ENCODE measurements at regions not wholly inside any gene's neighbourhood (a gene's known extent, or its start where the extent isn't known, plus 50 kb on each side); places are given as distances from the start of the nearest gene placed in this dataset.
"Not testable (repeated sequence)": the region's sequence is repeated elsewhere in the genome, so short reads cannot be mapped to it uniquely, and the experiment has no call there.

DNA sequence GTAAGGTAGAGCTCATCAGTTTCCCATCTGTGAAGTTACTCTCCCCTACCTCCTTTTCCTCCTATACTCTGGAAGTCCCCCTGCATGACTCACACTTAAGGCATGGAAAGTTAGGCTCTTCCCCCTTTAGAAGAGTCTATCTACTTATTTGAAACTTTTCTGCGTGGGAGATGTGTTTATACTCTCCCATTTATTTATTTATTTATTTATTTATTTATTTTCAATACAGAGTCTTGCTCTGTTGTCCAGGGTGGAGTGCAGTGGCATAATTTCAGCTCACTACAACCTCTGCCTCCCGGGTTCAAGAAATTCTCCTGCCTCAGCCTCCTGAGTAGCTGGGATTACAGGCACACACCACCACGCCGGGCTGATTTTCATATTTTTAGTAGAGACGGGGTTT is 107.5 kb upstream of the JCAD start:
- Histone ChIP-seq H3K79me2 (ENCODE audit: control insufficient read depth, insufficient read depth, low read length, poor library complexity) (no peaks in the 10 kb centered on the region), H2AK5ac (ENCODE audit: low read length) (no peak overlapping the region), H3K4ac (ENCODE audit: low read depth, low read length) (no peak overlapping the region), H3K4me1 (ENCODE audit: control insufficient read depth in 1 of 2, insufficient read depth in 2 of 2, low read length in 2 of 2) (peaks cover 0 to 7% of the 10 kb centered on the region in 2 experiments), H3K4me2 (ENCODE audit: low read length) (no peak overlapping the region), H2BK120ac (ENCODE audit: insufficient read depth, low read length, poor library complexity) (no peak overlapping the region), H4K91ac (ENCODE audit: low read depth, low read length) (no peak overlapping the region), H3K79me1 (ENCODE audit: low read length) (no peaks in the 10 kb centered on the region), H2BK5ac (ENCODE audit: low read depth, low read length, poor library complexity) (no peak overlapping the region), H4K8ac (ENCODE audit: low read depth, low read length) (no peak overlapping the region), H4K12ac (ENCODE audit: low read depth, low read length) (no peak overlapping the region), H3K14ac (ENCODE audit: low read length) (no peak overlapping the region), H3K9ac (ENCODE audit: low read length) (no peak overlapping the region), H3K27ac (ENCODE audit: low read depth, low read length) (no peak overlapping the region), H3K27me3 (ENCODE audit: insufficient read depth, low read length) (no peaks in the 10 kb centered on the region), H3K4me3 (ENCODE audit: low read depth, low read length) (no peak overlapping the region), H2BK12ac (ENCODE audit: low read length) (no peak overlapping the region), H3K9me3 (ENCODE audit: insufficient read depth, low read depth, low read length) (no peaks in the 10 kb centered on the region), H3K23ac (ENCODE audit: low read length) (no peak overlapping the region), H2AFZ (ENCODE audit: insufficient read depth, low read length, poor library complexity) (no peak overlapping the region), H3K36me3 (ENCODE audit: control insufficient read depth in 1 of 2, insufficient read depth in 2 of 2, low read length in 2 of 2) (no peaks in the 10 kb centered on the region), H3K18ac (ENCODE audit: low read length) (no peak overlapping the region)
- no peak for DNase-seq
- no CpG with 5 or more reads among the region's 5 CpGs for WGBS (ENCODE audit: extremely low coverage, insufficient coverage, insufficient read length)

DNA sequence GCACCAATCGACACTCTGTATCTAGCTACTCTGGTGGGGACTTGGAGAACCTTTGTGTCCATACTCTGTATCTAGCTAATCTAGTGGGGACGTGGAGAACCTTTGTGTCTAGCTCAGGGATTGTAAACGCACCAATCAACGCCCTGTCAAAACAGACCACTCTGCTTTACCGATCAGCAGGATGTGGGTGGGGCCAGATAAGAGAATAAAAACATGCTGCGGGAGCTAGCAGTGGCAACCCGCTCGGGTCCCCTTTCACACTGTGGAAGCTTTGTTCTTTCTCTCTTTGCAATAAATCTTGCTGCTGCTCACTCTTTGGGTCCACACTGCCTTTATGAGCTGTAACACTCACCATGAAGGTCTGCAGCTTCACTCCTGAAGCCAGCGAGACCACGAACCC is 104.0 kb upstream of the JCAD start:
- not testable (repeated sequence) for H3K9me3 ChIP-seq (ENCODE audit: insufficient read depth, low read depth, low read length); H2AK5ac ChIP-seq (ENCODE audit: low read length); H2BK12ac ChIP-seq (ENCODE audit: low read length); H2BK5ac ChIP-seq (ENCODE audit: low read depth, low read length, poor library complexity); H3K18ac ChIP-seq (ENCODE audit: low read length); H3K79me2 ChIP-seq (ENCODE audit: control insufficient read depth, insufficient read depth, low read length, poor library complexity); H3K4ac ChIP-seq (ENCODE audit: low read depth, low read length); H3K27me3 ChIP-seq (ENCODE audit: insufficient read depth, low read length); H3K4me2 ChIP-seq (ENCODE audit: low read length); H4K8ac ChIP-seq (ENCODE audit: low read depth, low read length); H3K36me3 ChIP-seq (ENCODE audit: control insufficient read depth in 1 of 2, insufficient read depth in 2 of 2, low read length in 2 of 2); H4K91ac ChIP-seq (ENCODE audit: low read depth, low read length); H2AFZ ChIP-seq (ENCODE audit: insufficient read depth, low read length, poor library complexity); H3K9ac ChIP-seq (ENCODE audit: low read length); H4K12ac ChIP-seq (ENCODE audit: low read depth, low read length); H3K23ac ChIP-seq (ENCODE audit: low read length); H3K27ac ChIP-seq (ENCODE audit: low read depth, low read length); H2BK120ac ChIP-seq (ENCODE audit: insufficient read depth, low read length, poor library complexity); DNase-seq; H3K79me1 ChIP-seq (ENCODE audit: low read length); H3K4me1 ChIP-seq (ENCODE audit: control insufficient read depth in 1 of 2, insufficient read depth in 2 of 2, low read length in 2 of 2); H3K14ac ChIP-seq (ENCODE audit: low read length); H3K4me3 ChIP-seq (ENCODE audit: low read depth, low read length)
- WGBS (ENCODE audit: extremely low coverage, insufficient coverage, insufficient read length), result no CpG with 5 or more reads among the region's 10 CpGs

DNA sequence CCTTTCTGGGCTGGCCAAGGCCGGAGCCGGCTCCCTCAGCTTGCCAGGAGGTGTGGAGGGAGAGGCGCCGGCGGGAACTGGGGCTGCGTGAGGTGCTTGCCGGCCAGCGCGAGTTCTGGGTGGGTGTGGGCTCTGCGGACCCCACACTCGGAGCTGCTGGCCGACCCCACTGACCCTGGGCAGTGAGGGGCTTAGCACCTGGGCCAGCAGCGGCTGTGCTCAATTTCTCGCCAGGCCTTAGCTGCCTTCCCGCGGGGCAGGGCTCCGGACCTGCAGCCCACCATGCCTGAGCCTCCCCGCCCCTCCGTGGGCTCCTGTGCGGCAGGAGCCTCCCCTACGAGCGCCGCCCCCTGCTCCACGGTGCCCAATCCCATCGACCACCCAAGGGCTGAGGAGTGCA is 103.4 kb upstream of the JCAD start:
- H3K27ac ChIP-seq (ENCODE audit: low read depth, low read length); H4K91ac ChIP-seq (ENCODE audit: low read depth, low read length); H3K9ac ChIP-seq (ENCODE audit: low read length); H4K12ac ChIP-seq (ENCODE audit: low read depth, low read length); H3K14ac ChIP-seq (ENCODE audit: low read length); H3K4me2 ChIP-seq (ENCODE audit: low read length); H3K4ac ChIP-seq (ENCODE audit: low read depth, low read length); H3K27me3 ChIP-seq (ENCODE audit: insufficient read depth, low read length); H3K79me2 ChIP-seq (ENCODE audit: control insufficient read depth, insufficient read depth, low read length, poor library complexity); DNase-seq; H2BK120ac ChIP-seq (ENCODE audit: insufficient read depth, low read length, poor library complexity); H3K4me3 ChIP-seq (ENCODE audit: low read depth, low read length); H2BK12ac ChIP-seq (ENCODE audit: low read length); H3K4me1 ChIP-seq (ENCODE audit: control insufficient read depth in 1 of 2, insufficient read depth in 2 of 2, low read length in 2 of 2); H2BK5ac ChIP-seq (ENCODE audit: low read depth, low read length, poor library complexity); H3K18ac ChIP-seq (ENCODE audit: low read length); H4K8ac ChIP-seq (ENCODE audit: low read depth, low read length); H3K79me1 ChIP-seq (ENCODE audit: low read length); H3K23ac ChIP-seq (ENCODE audit: low read length); H2AK5ac ChIP-seq (ENCODE audit: low read length); H3K36me3 ChIP-seq (ENCODE audit: control insufficient read depth in 1 of 2, insufficient read depth in 2 of 2, low read length in 2 of 2); H3K9me3 ChIP-seq (ENCODE audit: insufficient read depth, low read depth, low read length); H2AFZ ChIP-seq (ENCODE audit: insufficient read depth, low read length, poor library complexity): not testable (repeated sequence)
- no CpG with 5 or more reads among the region's 25 CpGs for WGBS (ENCODE audit: extremely low coverage, insufficient coverage, insufficient read length)

DNA sequence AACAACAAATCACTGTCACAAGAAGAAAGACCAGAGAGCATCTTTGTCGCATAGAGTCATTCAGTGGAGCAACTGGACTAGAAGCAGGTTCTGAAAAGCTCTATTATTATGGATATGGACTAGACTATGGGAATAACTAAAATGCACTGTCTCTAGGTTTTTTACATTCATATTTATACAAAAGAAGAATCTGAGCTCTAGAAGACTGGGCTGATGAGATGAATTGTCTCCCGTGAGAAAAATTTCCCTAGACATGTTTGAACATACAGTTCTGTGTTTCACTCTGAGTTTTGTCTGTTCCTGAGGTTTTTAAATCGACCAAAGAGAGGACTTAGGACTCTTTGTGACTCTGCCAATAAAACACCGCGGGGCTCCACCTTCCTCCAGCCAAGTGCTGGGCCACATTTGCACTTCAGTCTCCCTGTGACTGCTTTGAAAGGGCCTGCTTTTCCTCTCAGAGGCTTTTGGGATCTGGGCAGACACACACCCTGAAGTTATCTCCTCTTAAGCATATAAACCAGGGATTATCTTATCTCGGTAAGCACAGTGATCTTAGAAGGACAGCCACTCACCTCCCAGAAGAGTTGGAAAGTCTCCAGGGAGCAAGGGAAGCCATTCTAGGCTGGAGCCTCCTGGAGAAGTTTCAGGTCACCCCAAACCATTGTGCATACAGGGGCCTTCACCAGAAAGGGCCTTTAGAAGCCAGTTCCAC is 101.0 kb upstream of the JCAD start:
- no peak overlapping the region for H2AFZ ChIP-seq (ENCODE audit: insufficient read depth, low read length, poor library complexity)
- no peaks in the 10 kb centered on the region for H3K4me1 ChIP-seq (ENCODE audit: control insufficient read depth in 1 of 2, insufficient read depth in 2 of 2, low read length in 2 of 2)
- H3K79me1 ChIP-seq (ENCODE audit: low read length), result peaks cover 2% of the 10 kb centered on the region
- no peak overlapping the region for H2BK5ac ChIP-seq (ENCODE audit: low read depth, low read length, poor library complexity)
- H3K36me3 ChIP-seq (ENCODE audit: control insufficient read depth in 1 of 2, insufficient read depth in 2 of 2, low read length in 2 of 2), result no peaks in the 10 kb centered on the region
- H3K18ac ChIP-seq (ENCODE audit: low read length), result no peak overlapping the region
- no peak overlapping the region for H2BK120ac ChIP-seq (ENCODE audit: insufficient read depth, low read length, poor library complexity)
- H3K4me2 ChIP-seq (ENCODE audit: low read length), result no peak overlapping the region
- no peak overlapping the region for H2BK12ac ChIP-seq (ENCODE audit: low read length)
- H3K14ac ChIP-seq (ENCODE audit: low read length), result no peak overlapping the region
- no peaks in the 10 kb centered on the region for H3K27me3 ChIP-seq (ENCODE audit: insufficient read depth, low read length)
- no peak overlapping the region for H3K27ac ChIP-seq (ENCODE audit: low read depth, low read length)
- no peak overlapping the region for H3K4ac ChIP-seq (ENCODE audit: low read depth, low read length)
- peak overlapping the region; percentile 11 for H4K91ac ChIP-seq (ENCODE audit: low read depth, low read length)
- H2AK5ac ChIP-seq (ENCODE audit: low read length), result no peak overlapping the region
- H3K23ac ChIP-seq (ENCODE audit: low read length), result no peak overlapping the region
- DNase-seq, result no peak
- no peak overlapping the region for H3K4me3 ChIP-seq (ENCODE audit: low read depth, low read length)
- H3K79me2 ChIP-seq (ENCODE audit: control insufficient read depth, insufficient read depth, low read length, poor library complexity), result no peaks in the 10 kb centered on the region
- H3K9me3 ChIP-seq (ENCODE audit: insufficient read depth, low read depth, low read length), result no peaks in the 10 kb centered on the region
- no peak overlapping the region for H4K12ac ChIP-seq (ENCODE audit: low read depth, low read length)
- H3K9ac ChIP-seq (ENCODE audit: low read length), result no peak overlapping the region
- WGBS (ENCODE audit: extremely low coverage, insufficient coverage, insufficient read length), result no CpG with 5 or more reads among the region's 6 CpGs
- no peak overlapping the region for H4K8ac ChIP-seq (ENCODE audit: low read depth, low read length)
